NCI-H526 (cell line): ENCODE measurements at regions not wholly inside any gene's neighbourhood (a gene's known extent, or its start where the extent isn't known, plus 50 kb on each side); places are given as distances from the start of the nearest gene placed in this dataset.

Experiments
- DNase-seq, 2 experiments: peaks; one replicate each; lab custom pipeline; 2025; lab: John Stamatoyannopoulos, UW

DNA sequence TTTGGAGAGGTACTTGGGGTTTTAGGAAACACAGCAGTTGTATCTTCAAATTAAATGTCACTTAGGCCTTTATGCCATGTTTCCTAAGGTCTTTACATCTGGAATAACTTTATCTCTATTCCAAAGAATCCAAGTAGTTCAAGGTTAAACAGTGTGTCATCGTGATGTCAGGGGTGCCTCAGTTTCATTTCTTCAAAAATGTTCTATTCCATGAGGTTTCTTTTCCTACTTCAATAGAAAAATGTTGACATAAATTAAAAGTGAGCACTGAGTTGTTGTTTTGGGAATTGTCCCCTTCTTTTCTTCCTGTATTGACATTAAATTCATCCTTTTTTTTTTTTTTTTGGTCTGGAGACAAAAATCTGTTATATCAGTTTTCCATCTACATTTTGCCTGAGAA, 160.6 kb upstream of the C21orf91 start:
- no peak for DNase-seq

DNA sequence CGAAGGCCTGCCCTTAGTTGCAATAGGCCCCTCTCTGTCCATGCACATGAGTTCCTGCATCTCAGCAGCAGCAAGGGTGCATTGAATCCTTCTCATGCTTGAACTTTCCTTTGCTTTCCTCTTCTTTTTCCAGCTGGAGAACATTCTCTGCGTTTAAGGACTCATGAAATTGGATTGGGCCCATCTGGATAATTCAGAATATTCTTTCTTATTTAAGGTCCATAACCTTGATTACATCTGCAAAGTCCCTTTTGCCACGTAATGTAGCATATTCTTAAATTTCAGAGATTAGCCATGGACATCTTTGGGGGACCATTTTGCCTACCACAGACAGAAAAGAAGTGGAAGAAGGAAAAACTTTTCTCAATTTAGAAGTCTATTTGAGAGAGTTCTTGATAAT, 159.7 kb upstream of the C21orf91 start:
- DNase-seq: no peak

DNA sequence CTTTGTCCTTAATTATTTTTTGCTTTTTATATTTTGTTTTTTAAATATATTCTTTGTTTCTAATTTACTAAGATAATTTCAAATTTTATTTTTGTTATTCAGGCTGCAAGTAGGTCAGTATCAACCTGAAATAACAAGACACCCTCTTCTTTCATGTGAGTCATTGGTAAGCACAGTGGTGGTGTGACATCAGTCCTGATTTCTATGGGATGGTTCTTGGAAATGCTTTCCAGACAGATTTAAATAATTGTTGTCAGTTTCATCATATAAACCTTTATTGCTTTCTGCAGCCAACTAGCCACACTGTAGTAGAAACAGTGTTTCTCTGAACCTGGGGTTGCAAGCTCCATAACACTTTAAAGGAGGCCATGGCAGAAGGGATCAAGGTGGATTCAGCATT, 157.5 kb upstream of the C21orf91 start:
- DNase-seq: no peak

DNA sequence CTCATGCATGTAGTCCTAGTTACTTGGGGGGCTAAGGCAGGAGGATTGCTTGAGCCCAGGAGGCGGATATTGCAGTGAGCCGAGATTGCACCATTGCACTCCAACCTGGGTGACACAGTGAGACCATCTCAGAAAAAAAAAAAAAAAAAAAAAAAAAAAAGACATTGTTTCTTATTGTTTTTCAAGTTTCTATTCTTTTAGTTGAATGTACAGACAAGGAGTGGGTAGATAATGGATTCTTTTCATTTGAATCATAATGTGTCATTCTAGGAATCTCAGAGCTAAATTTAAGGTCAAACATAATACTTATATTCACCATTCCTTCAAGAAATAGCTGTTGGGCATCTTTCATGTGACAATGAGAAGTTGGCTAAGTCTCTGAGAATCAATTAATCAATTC, 157.0 kb upstream of the C21orf91 start:
- DNase-seq: no peak

DNA sequence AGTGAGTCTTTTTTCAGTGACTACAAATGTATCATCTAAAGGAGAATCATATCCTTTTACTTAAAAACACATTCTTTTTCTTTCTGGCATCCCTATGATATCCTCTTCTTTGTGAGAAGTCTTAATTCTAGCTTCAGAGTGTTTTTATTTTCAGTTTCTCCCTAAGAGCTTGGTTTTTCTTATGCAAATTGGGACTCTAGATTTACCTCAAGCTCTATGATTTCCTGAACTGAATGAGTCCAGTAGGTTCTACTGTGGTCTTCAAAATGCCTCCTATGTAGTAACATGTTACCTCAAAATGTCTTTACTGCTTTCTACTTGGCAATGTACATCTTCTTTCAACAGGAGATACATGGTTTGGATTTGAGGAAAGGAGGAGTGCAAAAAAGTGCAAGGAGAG, 148.2 kb upstream of the C21orf91 start:
- no peak for DNase-seq

DNA sequence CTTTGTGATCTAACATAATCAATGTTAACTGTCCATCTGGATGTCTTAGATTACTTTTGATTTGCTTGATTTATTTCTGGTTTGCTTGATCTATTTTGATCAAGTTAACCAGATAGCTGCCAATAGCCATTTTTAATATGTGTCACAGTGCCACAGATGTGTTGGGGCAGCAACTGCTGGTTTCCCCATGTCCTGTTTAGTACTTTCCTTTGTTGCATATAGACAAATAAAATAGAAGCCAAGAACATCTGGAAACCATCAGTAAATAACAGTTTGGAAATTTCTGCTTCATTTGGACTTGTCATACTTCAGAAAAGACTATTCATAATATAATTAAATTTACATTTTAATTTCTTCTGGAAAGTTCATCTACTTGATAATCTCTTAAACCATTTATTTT, 145.6 kb upstream of the C21orf91 start:
- DNase-seq: no peak

DNA sequence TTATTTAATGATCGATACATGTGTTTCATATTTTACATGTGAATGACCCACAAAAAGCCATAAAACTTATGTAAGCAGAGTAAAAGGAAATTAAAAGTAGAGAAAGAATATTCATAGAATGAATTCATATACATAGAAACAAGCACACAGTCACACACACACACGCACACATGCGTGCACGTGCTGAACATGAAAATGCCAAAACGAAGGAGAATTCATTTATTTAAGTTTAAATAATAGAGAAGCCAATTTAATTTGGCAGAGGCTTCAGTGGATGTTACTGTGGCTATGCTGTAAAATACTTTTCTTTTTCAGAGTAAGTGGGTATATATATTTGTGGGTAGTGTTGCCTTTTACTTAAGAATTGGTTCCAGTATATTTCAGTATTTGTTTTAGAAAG, 145.0 kb upstream of the C21orf91 start:
- no peak for DNase-seq

DNA sequence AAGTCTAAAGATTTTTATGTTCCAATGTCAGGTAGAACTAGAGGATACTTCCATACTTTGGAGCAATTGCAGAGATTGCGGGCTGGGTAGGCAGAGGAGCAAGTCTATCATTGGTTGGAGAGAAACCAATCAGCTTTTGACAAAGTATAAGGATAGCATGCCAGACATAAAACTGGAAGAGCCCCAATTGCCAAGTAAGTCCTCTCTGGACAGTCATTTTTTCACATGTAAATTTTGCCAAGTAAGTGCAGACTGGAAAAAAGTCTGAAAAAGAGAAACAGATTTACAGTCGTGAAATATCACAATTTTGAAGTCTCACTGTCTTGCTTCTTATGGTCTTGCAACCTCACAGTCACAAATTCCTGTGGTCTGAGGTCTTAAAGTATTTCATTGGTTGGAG, 131.4 kb upstream of the C21orf91 start:
- DNase-seq: no peak

DNA sequence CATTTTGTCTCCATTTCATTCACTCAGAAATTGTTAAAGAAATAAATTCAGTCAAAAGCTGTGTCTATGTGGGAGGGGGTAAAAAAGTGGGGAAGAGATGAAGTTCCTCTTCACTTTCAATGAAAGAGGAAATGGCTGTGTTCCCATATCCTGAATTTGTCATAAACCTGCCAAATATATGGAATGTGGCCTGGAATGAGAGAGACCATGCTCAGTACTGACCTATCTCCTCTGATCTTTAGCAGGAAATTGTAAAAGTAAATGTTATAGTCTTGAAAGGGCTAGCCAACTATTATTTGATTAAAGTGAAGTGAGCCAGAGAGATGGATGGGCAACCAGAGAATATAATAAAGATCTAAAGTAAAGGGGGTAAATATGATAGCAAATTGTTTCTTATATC, 130.3 kb upstream of the C21orf91 start:
- no peak for DNase-seq

DNA sequence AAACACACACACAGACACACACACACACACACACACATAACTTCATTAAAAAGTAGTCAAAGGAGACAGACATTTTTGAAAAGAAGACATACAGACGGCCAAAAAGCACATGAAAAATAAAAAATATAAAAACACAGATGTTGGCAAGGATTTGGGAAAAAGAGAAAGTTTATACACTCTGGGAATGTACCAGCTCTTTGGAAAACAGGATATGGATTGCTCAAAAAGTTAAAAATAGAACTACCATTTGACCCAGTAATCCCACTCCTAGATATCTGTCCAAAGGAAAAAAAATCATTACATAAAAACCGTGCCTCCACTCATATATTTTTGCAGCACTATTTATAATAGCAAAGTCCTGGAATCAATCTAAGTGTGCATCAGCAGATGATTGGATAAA, 128.4 kb upstream of the C21orf91 start:
- no peak for DNase-seq

DNA sequence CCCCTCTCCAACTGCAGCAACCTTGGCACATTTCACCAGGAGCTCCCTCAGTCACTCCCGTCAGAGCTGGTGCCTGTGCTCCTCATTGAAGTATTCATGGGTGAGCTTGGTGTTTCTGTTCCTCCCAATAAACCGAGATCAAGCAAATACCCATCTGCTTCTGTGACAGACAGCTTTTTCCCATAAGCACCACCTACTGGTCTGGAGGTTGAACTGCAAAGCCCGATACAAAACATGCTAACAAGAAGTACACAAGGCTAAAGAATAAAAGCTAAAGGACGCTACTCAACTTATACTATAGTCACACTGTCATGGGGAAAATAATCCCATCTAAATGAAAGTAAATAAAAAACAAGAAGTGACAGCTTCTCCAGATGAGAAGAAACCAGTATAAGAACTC, 111.9 kb upstream of the C21orf91 start:
- peak in 1 of 2 experiments; percentile 3 for DNase-seq

DNA sequence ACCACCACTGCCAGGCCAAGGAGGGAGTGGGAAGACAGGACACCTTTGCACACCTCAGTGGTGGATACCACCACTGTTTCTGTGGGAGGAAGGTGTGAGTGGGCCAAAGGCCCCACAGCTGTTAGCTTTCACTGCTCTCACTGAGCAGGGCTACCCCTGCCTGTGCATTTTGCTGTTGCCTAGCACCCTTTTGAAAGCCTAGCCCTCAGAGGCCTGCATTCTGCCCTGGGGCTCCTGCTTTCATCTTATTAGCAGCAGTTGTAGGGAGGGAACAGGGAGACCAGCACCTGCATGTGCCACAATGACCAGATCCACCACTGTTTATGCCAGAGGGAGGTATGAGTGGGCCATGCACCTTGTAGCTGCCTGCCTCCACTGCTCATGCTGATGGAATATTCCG, 110.9 kb upstream of the C21orf91 start:
- DNase-seq: no peak

DNA sequence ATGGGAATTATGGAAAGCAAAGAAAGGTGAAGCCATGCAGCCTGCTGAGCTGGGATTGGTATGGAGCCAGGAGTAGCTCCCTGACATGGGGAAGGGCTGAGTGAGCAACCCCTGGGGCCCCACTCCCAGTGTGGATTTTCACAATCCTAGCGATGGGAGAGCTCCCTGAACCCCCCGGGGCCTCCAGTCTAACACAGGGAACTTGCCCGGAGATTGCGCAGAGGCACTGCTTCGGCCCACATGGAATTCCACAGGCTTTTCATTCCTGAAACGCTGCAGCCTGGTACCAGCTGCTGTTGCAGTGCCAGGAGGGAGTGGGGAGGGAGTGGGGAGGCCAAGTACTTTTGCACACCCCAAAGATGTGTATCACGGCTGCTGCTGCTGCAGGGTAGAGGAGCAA, 110.4 kb upstream of the C21orf91 start:
- no peak for DNase-seq

DNA sequence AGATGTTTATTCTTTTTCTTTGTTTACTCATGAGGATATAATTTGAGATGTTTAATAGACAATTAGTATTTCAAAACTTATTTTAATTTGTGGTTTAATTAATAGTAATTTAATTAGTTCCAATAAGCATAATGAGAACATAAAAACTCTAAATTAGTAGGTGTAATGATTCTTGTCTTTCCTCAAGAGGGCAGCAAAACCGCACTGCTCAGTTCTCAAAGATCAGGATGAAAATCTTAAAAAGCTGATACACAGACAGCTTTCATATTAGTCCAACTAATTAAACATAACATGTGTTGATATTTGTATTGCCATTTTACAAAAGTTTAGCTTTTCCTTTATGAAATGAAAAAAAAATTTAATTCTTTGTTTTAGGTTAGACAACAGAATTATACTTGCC, 106.7 kb upstream of the C21orf91 start:
- DNase-seq: peak in 1 of 2 experiments; percentile 4

DNA sequence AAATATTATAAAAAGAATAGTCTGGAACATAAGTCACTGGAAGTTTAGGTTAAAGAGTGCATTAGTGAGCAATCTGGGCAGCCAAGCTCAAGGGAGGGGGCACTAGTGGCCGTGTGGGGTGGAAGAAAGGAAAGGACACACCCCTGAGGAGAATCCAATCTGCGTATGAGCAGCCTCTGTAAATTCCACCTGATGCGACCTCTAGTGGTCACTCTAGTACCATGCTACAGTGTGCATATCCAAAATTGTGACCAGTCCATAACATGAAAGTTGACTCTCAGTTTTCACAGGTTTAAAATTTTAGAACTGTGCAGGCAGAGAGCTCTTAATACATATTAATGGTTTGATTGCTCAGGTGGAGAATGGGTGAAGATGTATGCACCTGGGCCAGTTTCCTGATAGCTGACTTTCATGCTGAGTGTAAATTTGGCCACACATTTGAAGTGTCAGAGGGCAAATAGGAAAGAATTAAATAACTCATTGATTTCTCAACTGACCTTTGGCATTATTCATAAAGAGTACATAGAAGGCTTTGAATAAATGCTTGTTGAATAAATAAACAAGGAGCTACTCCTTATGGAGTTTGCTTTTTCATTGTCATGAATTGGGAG, 105.9 kb upstream of the C21orf91 start:
- DNase-seq: peak in 1 of 2 experiments; percentile 56

DNA sequence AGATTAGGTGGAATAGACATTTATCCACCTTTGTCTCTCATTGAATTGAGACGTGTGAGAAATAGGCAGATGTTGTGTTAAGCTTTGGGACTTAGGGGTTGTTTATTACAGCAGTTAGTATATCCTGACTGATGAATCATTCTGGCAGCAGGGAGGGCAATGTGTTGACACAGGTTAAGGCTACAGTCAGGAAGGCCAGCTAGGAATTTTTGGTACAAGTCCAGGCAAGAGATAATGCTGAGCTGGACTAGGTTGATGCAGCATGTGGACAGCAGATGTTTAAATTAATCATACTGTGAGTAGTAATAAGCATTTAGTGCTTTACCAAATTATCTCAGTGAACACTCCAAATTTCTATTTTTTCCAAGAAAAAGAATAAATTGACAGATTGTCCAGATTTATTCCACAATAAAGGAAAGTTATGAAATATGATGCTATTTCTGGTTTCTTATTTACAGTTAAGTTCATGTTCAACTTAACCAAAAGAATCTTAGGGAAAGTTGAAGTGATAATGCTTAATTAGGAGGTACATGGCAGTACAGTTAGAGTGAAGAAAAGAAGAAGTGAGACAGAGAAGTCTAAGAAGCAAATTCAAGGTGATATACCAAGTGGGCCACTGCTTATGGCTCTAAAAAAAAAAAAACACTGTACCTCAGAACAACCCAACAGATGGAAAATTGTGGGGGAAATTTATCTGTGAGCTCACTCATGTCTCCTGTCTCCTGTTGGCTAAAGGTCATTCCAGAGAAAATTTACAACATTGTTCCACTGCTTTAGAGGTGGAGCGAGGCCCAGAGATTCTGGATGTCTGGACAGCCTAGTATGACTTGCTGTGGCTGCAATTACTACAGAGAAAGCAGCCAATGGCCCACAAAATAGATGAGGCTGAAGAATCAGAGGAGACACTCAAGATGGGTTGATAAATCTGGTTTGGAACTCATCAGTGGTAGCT, 102.7 kb upstream of the C21orf91 start:
- DNase-seq: no peak

DNA sequence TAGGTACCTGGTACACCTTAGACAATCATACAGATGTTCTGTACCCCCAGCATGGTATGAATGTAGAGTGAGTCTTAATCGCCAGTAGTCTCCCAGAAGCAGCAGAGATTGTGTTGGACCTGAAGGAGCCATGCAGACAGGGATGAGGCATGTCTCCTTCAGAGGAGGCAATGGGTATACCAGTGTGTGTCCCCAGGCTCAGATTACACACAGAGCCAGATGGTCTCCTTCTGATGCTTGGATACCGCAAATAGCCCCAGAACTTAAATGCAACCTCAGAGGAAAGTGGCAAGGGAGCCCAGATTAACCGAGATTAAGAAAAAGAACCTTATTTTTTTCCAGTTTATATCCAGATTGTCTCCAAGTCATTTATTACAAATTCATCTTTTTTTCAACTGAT, 96.8 kb upstream of the C21orf91 start:
- DNase-seq: no peak

DNA sequence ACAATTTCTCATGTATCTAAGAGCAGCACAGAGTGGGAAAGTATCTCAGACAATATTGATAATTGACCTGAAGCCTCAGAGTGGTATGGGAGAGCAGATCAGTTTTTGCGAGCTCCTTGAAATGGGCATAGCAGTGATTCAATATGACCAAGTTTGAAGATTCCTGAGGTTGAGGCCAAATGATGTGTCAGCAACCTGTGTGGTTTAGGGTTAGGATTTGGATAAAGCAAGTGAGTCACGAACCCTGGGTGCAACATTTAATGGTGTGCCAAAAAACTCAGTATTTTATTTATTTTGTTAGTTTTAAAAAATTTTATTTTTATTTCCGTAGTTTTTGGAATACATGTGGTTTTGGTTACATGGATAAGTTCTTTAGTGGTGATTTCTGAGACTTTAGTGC, 92.5 kb upstream of the C21orf91 start:
- no peak for DNase-seq

DNA sequence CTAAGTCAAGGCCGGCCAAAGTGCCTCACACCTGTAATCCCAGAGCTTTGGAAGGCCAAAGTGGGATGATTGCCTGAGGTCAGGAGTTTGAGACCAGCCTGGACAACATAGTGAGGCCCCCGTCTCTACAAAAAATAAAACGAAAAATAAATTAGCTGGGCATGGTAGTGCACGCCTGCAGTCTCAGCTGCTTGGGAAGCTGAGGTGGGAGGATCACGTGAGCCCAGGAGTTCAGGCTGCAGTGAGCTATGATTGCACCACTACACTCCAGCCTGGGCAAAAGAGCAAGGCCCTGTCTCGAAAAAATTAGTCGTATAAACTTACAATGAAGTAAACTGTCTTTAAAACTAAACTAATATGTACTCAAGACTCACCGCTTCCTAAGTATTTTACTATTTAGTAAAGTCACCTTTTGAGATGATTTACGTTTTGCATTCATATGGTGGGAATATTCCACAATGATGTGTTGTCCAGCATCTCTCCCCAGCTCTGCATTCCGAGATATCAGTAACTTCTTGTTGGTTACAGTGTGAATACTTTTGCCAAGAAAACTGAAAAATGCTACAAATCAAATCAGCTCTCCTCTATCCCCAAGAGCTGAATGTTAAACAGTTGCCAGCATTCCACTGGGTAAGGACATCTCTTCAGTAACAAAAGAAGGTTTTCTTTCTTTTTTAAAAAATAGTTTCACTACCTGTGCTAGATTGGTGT, 84.9 kb upstream of the C21orf91 start:
- DNase-seq: no peak

DNA sequence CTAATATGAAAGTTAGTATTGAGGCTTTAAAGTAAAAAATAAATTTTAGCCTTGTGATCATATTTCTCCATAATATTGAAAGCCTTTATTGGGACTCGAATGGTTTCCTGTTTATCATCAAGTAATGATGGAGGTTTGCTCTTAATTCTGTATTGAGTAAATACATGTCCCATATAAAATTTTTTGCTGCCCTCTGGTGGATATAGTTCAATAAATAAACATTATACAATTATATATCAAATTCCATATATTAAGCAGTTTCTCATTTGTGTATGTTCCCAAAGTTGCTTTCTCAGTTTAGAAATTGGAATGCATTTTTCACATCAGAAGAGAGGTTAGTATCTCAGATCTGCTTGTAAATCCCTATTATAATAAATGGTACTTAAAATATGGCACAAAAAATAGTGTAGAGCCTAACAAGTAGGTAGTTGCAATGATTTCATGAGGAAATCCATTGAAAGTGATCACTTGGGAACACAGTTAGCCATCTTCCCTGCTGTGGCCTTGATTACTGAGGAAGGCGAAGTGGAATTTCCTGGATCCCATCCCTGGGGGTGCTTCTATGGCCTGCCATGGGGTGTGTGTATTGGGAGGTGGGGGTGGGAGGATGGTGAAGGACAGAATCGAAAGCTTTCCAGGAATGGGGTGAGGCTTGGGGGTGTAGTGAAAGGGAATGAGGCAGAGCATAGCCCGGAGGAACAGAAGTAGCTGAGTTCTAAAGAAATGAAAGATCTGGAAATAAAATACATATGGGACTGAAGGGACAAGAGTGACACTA, 84.1 kb upstream of the C21orf91 start:
- DNase-seq: peak in 1 of 2 experiments; percentile 54

DNA sequence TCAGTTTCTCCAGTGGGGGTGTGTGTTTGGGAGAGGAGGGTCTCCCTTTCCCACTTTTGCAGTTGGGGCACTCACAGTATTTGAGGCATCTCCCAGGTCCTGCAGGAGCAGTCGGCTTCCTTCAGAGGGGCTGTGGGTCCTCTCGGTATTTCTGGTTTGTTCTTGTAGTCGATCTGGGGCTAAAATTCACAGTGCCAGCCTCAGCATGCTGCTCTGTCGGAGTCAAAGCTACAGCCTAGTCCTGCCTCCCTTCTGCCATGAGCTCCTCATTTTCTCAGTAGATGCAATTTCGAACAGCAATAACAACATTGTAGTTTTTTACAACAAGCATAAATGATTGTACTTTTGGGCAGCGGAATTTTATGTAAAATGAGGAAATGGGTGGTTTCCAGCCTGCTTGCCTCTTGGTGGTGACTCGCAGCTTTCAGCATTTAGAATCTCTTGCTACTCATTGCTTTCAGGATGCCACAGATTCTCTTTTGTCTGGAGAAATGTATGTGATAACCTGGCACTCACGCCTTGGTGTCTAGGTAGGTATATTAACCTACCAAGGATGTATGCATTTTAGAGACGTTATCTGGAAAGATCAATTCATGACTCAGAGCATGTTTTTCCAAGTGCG, 82.4 kb upstream of the C21orf91 start:
- DNase-seq: no peak

DNA sequence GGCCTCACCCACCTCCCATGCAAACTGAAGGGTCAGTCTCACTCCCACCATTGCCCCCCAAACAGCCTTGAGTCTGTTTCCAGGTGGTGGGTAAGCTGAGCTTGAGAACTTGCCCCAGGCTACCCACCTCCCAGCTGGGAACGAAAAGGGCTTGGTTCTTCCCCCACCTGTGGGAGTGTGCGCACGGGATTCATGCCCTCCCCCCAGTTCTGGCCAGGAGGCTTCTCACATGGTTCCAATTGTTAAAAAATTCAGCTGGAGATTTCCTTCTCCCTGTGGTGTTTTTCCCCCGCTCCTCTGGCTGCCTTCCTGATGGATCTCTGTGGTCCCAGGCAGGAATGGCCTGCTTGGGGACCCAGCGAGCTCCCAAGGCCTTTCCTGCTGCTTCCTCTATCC, 81.8 kb upstream of the C21orf91 start:
- DNase-seq: no peak
